ENCODE measurements at regions not wholly inside any gene's neighbourhood (a gene's known extent, or its start where the extent isn't known, plus 50 kb on each side); places are given as distances from the start of the nearest gene placed in this dataset.

- TF ChIP-seq POU6F1 (CRISPR knock-in tag; IDR thresholded peaks at IDR 0.05; ENCODE audit: borderline replicate concordance, low read depth) (no peak), ZFP3 (CRISPR knock-in tag; IDR thresholded peaks at IDR 0.05) (peak; percentile 71; the same call in 1 of the 2 replicates)
- ATAC-seq: no peak
Observed at GRCh38 chr9:126017758-126018157, 270.6 kb downstream of the PBX3 start.

- ATAC-seq: no peak
- TF ChIP-seq ZC3H10 (CRISPR knock-in tag; IDR thresholded peaks at IDR 0.05) (no peak), CSRNP3 (CRISPR knock-in tag; IDR thresholded peaks at IDR 0.05) (no peak), CSDC2 (CRISPR knock-in tag; IDR thresholded peaks at IDR 0.05) (no peak), POU6F1 (CRISPR knock-in tag; IDR thresholded peaks at IDR 0.05; ENCODE audit: borderline replicate concordance, low read depth) (no peak), PPARA (CRISPR knock-in tag; IDR thresholded peaks at IDR 0.05; ENCODE audit: borderline replicate concordance) (no peak), OSR1 (CRISPR knock-in tag; IDR thresholded peaks at IDR 0.05) (no peak), ZNF8 (CRISPR knock-in tag; IDR thresholded peaks at IDR 0.05) (no peak), ZNF70 (CRISPR knock-in tag; IDR thresholded peaks at IDR 0.05) (no peak), ZFP3 (CRISPR knock-in tag; IDR thresholded peaks at IDR 0.05) (no peak), ISL1 (CRISPR knock-in tag; IDR thresholded peaks at IDR 0.05) (no peak), TSHZ2 (CRISPR knock-in tag; IDR thresholded peaks at IDR 0.05) (no peak), ZFP30 (CRISPR knock-in tag; IDR thresholded peaks at IDR 0.05) (no peak), ARNTL (CRISPR knock-in tag; IDR thresholded peaks at IDR 0.05; ENCODE audit: borderline replicate concordance, low read depth) (no peak)
- TF ChIP-seq, protein P1, sequence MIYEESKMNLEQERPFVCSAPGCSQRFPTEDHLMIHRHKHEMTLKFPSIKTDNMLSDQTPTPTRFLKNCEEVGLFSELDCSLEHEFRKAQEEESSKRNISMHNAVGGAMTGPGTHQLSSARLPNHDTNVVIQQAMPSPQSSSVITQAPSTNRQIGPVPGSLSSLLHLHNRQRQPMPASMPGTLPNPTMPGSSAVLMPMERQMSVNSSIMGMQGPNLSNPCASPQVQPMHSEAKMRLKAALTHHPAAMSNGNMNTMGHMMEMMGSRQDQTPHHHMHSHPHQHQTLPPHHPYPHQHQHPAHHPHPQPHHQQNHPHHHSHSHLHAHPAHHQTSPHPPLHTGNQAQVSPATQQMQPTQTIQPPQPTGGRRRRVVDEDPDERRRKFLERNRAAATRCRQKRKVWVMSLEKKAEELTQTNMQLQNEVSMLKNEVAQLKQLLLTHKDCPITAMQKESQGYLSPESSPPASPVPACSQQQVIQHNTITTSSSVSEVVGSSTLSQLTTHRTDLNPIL (CRISPR knock-in tag; IDR thresholded peaks at IDR 0.05; ENCODE audit: low read depth): no peak
Observed at GRCh38 chr9:126020836-126021235, 273.7 kb downstream of the PBX3 start.

DNA sequence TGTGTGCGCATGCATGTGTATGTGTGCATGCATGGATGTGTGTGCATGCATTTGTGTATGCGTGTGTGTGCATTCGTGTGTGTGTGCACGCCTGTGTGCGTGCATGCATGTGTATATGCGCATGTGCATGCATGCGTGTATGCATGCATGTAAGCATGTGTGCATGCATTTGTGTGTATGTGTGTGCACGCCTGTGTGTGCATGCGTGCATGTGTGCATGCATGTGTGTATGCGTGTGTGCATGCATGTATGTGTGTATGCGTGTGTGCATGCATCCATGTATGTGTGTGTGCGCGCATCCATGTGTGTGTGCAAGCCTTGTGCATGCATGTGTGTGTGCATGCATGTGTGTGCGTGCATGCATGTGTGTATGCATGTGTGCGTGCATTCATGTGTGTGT is 276.8 kb downstream of the PBX3 start:
- no peak for ATAC-seq
- TF ChIP-seq TOX (CRISPR knock-in tag; IDR thresholded peaks at IDR 0.05; ENCODE audit: borderline replicate concordance) (no peak), POU6F1 (CRISPR knock-in tag; IDR thresholded peaks at IDR 0.05; ENCODE audit: borderline replicate concordance, low read depth) (no peak), RARB (CRISPR knock-in tag; IDR thresholded peaks at IDR 0.05) (no peak), GLIS3 (CRISPR knock-in tag; IDR thresholded peaks at IDR 0.05) (no peak), ZNF70 (CRISPR knock-in tag; IDR thresholded peaks at IDR 0.05) (no peak), SNAI2 (CRISPR knock-in tag; IDR thresholded peaks at IDR 0.05) (no peak), PPARA (CRISPR knock-in tag; IDR thresholded peaks at IDR 0.05; ENCODE audit: borderline replicate concordance) (no peak), CSDC2 (CRISPR knock-in tag; IDR thresholded peaks at IDR 0.05) (no peak), ZNF8 (CRISPR knock-in tag; IDR thresholded peaks at IDR 0.05) (no peak), ZNF565 (CRISPR knock-in tag; conservative IDR thresholded peaks at IDR 0.05; ENCODE audit: low read depth) (no peak), TSHZ2 (CRISPR knock-in tag; IDR thresholded peaks at IDR 0.05) (no peak), ISL1 (CRISPR knock-in tag; IDR thresholded peaks at IDR 0.05) (no peak), TCF4 (CRISPR knock-in tag; IDR thresholded peaks at IDR 0.05; ENCODE audit: borderline replicate concordance) (no peak)
- TF ChIP-seq, protein P2, sequence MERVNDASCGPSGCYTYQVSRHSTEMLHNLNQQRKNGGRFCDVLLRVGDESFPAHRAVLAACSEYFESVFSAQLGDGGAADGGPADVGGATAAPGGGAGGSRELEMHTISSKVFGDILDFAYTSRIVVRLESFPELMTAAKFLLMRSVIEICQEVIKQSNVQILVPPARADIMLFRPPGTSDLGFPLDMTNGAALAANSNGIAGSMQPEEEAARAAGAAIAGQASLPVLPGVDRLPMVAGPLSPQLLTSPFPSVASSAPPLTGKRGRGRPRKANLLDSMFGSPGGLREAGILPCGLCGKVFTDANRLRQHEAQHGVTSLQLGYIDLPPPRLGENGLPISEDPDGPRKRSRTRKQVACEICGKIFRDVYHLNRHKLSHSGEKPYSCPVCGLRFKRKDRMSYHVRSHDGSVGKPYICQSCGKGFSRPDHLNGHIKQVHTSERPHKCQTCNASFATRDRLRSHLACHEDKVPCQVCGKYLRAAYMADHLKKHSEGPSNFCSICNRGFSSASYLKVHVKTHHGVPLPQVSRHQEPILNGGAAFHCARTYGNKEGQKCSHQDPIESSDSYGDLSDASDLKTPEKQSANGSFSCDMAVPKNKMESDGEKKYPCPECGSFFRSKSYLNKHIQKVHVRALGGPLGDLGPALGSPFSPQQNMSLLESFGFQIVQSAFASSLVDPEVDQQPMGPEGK (CRISPR knock-in tag; IDR thresholded peaks at IDR 0.05; ENCODE audit: borderline replicate concordance): no peak
